Testis (tissue), 2 donors: ENCODE measurements at regions not wholly inside any gene's neighbourhood (a gene's known extent, or its start where the extent isn't known, plus 50 kb on each side); places are given as distances from the start of the nearest gene placed in this dataset.

Source experiments
- DNase-seq: peaks from one replicate; pipeline ENCODE4 v3.0.0-alpha.2; 2019
- H3K27ac ChIP-seq, 2 donors: fragments of 200-600 bp; sonication (generic); one replicate each; pipeline ENCODE4 v1.5.1; 2019
- H3K27me3 ChIP-seq: fragments of 200-600 bp; sonication (generic); one replicate; pipeline ENCODE4 v1.5.1; 2019
- H3K36me3 ChIP-seq: fragments of 200-600 bp; sonication (generic); one replicate; pipeline ENCODE4 v1.5.1; 2017; ENCODE audit warnings: low read depth; ENCODE audit errors: missing control alignments
- H3K4me1 ChIP-seq: fragments of 200-600 bp; sonication (generic); one replicate; pipeline ENCODE4 v1.5.1; 2019
- H3K4me3 ChIP-seq, 2 donors: fragments of 200-600 bp; sonication (generic); one replicate each; pipeline ENCODE4 v1.5.1; 2017 to 2019
- H3K9me3 ChIP-seq: fragments of 200-600 bp; sonication (generic); one replicate; pipeline ENCODE4 v1.5.1; 2017
- POLR2A ChIP-seq: fragments of 450-650 bp; IDR thresholded peaks from one replicate; pipeline ENCODE4 v1.6.1; 2017; ENCODE audit warnings: antibody characterized with exemption, mild to moderate bottlenecking, moderate library complexity
- WGBS, 2 donors: methylation state at CpG; one replicate each; pipeline ENCODE4 v1.1.5; 2018; 5-methylcytosine and 5-hydroxymethylcytosine counted together
- intact Hi-C: fragments of 100-400 bp; cut with DNase I; formaldehyde crosslinking; loops from one replicate; pipeline ENCODE4 v1.15.1; 2023; ENCODE audit warnings: low total_unique reads
- TF ChIP-seq, protein P1 (sequence below), 3 experiments: fragments of 450-650 bp in 2 of 3; fragments of 200-600 bp in 1 of 3; sonication (generic) in 1 of 3; IDR thresholded peaks; one replicate each; pipeline ENCODE4 v1.5.1; 2016 to 2019; ENCODE audit warnings: antibody characterized with exemption in 3 of 3, mild to moderate bottlenecking in 2 of 3, moderate library complexity in 1 of 3

GRCh38 chr3:103166890-103167289 lies 732.1 kb downstream of the ZPLD1 start:
- no peak for DNase-seq
- H3K27me3 ChIP-seq = no peaks in the 10 kb centered on the region
- H3K27ac ChIP-seq = no peak overlapping the region
- H3K9me3 ChIP-seq = no peaks in the 10 kb centered on the region
- intact Hi-C loops = no loop called here
- TF ChIP-seq, protein P1, sequence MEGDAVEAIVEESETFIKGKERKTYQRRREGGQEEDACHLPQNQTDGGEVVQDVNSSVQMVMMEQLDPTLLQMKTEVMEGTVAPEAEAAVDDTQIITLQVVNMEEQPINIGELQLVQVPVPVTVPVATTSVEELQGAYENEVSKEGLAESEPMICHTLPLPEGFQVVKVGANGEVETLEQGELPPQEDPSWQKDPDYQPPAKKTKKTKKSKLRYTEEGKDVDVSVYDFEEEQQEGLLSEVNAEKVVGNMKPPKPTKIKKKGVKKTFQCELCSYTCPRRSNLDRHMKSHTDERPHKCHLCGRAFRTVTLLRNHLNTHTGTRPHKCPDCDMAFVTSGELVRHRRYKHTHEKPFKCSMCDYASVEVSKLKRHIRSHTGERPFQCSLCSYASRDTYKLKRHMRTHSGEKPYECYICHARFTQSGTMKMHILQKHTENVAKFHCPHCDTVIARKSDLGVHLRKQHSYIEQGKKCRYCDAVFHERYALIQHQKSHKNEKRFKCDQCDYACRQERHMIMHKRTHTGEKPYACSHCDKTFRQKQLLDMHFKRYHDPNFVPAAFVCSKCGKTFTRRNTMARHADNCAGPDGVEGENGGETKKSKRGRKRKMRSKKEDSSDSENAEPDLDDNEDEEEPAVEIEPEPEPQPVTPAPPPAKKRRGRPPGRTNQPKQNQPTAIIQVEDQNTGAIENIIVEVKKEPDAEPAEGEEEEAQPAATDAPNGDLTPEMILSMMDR (IDR thresholded peaks at IDR 0.05) = no peak
- no peak for TF ChIP-seq POLR2A
- H3K4me1 ChIP-seq = no peaks in the 10 kb centered on the region
- 70 to 80% methylated on average over 13 of the region's 13 CpGs for WGBS, 2 donors
- no peak overlapping the region for H3K4me3 ChIP-seq
- H3K36me3 ChIP-seq = no peaks in the 10 kb centered on the region

DNA sequence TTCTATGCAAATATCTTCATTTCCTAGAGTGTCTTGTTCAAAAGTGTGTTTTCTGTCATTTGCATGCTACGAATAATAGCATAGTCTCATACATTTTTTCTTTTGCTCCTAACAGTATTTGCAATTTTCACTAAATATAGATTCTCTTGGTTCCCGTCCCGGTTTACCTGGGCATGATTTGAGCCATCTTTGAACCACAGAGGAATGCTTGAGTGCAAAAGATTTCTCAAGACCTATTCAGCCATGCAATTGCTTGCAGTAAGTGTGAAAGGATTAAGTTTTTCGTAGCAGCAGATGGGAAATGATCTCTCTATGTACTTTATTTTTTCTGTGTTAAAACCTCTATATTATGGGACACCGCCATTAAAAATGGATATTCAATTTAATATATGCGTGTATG lies 733.0 kb downstream of the ZPLD1 start:
- H3K27ac ChIP-seq = no peak overlapping the region
- 82 to 83% methylated on average over 6 of the region's 6 CpGs for WGBS, 2 donors
- intact Hi-C loops = no loop called here
- H3K9me3 ChIP-seq = no peaks in the 10 kb centered on the region
- TF ChIP-seq, protein P1 (IDR thresholded peaks at IDR 0.05) = no peak
- TF ChIP-seq POLR2A = no peak
- H3K27me3 ChIP-seq = no peaks in the 10 kb centered on the region
- DNase-seq = no peak
- H3K36me3 ChIP-seq = no peaks in the 10 kb centered on the region
- no peak overlapping the region for H3K4me3 ChIP-seq
- no peaks in the 10 kb centered on the region for H3K4me1 ChIP-seq

DNA sequence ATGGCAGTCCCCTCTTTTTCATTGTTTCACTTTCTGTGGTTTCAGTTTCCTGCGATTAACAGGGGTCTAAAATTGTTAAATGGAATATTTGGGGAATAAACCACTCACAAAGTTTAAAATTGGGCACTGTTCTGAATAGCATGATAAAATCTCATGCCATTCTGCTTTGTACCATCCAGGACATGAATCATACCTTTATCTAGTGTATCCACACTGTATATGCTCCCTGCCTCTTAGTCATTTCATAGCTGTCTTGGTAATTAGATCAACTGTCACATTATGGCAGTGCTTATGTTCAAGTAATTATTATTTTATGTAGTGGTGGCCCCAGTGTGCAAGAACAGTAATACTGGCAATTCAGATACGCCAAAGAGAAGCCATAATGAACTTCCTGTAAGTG lies 734.5 kb downstream of the ZPLD1 start:
- no peak for DNase-seq
- Histone ChIP-seq H3K36me3 (no peaks in the 10 kb centered on the region), H3K4me1 (no peaks in the 10 kb centered on the region), H3K27ac (no peak overlapping the region), H3K9me3 (no peaks in the 10 kb centered on the region), H3K4me3 (no peak overlapping the region), H3K27me3 (no peaks in the 10 kb centered on the region)
- TF ChIP-seq, protein P1 (IDR thresholded peaks at IDR 0.05) = no peak
- no peak for TF ChIP-seq POLR2A
- intact Hi-C loops = no loop called here
- 90 to 94% methylated on average over 2 of the region's 2 CpGs for WGBS, 2 donors

DNA sequence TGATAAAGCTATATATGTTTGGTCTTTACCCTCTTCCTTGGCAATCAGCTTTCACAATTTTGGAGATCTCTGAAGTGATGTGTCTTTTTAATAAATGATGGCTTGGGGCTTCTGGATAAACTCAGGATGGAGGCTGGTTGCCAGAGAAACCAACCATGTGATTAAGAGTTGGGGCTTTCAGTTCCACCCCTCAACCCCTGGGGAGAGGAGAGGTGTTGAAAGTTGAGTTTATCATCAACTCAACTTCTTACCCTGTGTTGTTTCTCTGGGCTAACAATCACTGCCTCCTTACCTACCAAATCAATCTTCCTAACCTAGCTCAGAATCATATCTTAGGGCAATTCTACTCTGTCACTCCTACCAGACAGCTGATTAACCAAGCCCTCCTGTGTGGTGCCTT lies 735.8 kb downstream of the ZPLD1 start:
- Histone ChIP-seq H3K4me3 (no peak overlapping the region), H3K4me1 (no peaks in the 10 kb centered on the region), H3K27ac (no peak overlapping the region), H3K9me3 (no peaks in the 10 kb centered on the region), H3K36me3 (no peaks in the 10 kb centered on the region), H3K27me3 (no peaks in the 10 kb centered on the region)
- TF ChIP-seq, protein P1 (IDR thresholded peaks at IDR 0.05) = no peak
- no peak for TF ChIP-seq POLR2A
- intact Hi-C loops = no loop called here
- no peak for DNase-seq

GRCh38 chr3:103173940-103174339 lies 739.1 kb downstream of the ZPLD1 start:
- no peak for DNase-seq
- Histone ChIP-seq H3K27me3 (no peaks in the 10 kb centered on the region), H3K36me3 (no peaks in the 10 kb centered on the region), H3K4me3 (no peak overlapping the region), H3K9me3 (no peaks in the 10 kb centered on the region), H3K4me1 (no peaks in the 10 kb centered on the region), H3K27ac (no peak overlapping the region)
- TF ChIP-seq, protein P1 (IDR thresholded peaks at IDR 0.05) = no peak
- TF ChIP-seq POLR2A = no peak
- intact Hi-C loops = no loop called here
- WGBS, 2 donors = 92 to 94% methylated on average over 1 of the region's 1 CpG
